HG03039 (cell line): ENCODE measurements at regions not wholly inside any gene's neighbourhood (a gene's known extent, or its start where the extent isn't known, plus 50 kb on each side); places are given as distances from the start of the nearest gene placed in this dataset.

Source experiments
- ATAC-seq: cut with Tn5 transposase; IDR thresholded peaks from one replicate; pipeline ENCODE4 v1.9.1; 2021; ENCODE audit warnings: mild to moderate bottlenecking, moderate library complexity; ENCODE audit not compliant: unreplicated experiment

GRCh38 chr2:19465978-19466377, 107.6 kb upstream of the OSR1 start:
- ATAC-seq, result no peak

GRCh38 chr2:19462256-19462645, 103.8 kb upstream of the OSR1 start:
- no peak for ATAC-seq

- ATAC-seq, result no peak
Measured at GRCh38 chr2:19461504-19462255, 103.3 kb upstream of the OSR1 start.

- ATAC-seq, result no peak
Measured at GRCh38 chr2:19460761-19461160, 102.3 kb upstream of the OSR1 start.

- no peak for ATAC-seq
Measured at GRCh38 chr2:19458427-19459003, 100.1 kb upstream of the OSR1 start.

GRCh38 chr2:19457809-19458208, 99.4 kb upstream of the OSR1 start:
- ATAC-seq, result no peak

- no peak for ATAC-seq
Measured at GRCh38 chr2:19456705-19457309, 98.4 kb upstream of the OSR1 start.

GRCh38 chr2:19454125-19454524, 95.7 kb upstream of the OSR1 start:
- no peak for ATAC-seq

GRCh38 chr2:19442731-19443130, 84.3 kb upstream of the OSR1 start:
- no peak for ATAC-seq

GRCh38 chr2:19439081-19439480, 80.7 kb upstream of the OSR1 start:
- ATAC-seq, result no peak

GRCh38 chr2:19435815-19436214, 77.4 kb upstream of the OSR1 start:
- no peak for ATAC-seq

- ATAC-seq, result no peak
Measured at GRCh38 chr2:19434413-19434812, 76.0 kb upstream of the OSR1 start.

- no peak for ATAC-seq
Measured at GRCh38 chr2:19426941-19427340, 68.5 kb upstream of the OSR1 start.

GRCh38 chr2:19426144-19426543, 67.7 kb upstream of the OSR1 start:
- ATAC-seq, result no peak

GRCh38 chr2:19425419-19425818, 67.0 kb upstream of the OSR1 start:
- ATAC-seq, result no peak

- no peak for ATAC-seq
Measured at GRCh38 chr2:19419211-19419880, 60.9 kb upstream of the OSR1 start.

- no peak for ATAC-seq
Measured at GRCh38 chr2:19416784-19417684, 58.6 kb upstream of the OSR1 start.

- ATAC-seq, result no peak
Measured at GRCh38 chr2:19416083-19416482, 57.7 kb upstream of the OSR1 start.

GRCh38 chr2:19409046-19409445, 50.6 kb upstream of the OSR1 start:
- ATAC-seq, result no peak

- no peak for ATAC-seq
Measured at GRCh38 chr2:19408592-19408991, 50.2 kb upstream of the OSR1 start.
